ENCODE measurements at regions not wholly inside any gene's neighbourhood (a gene's known extent, or its start where the extent isn't known, plus 50 kb on each side); places are given as distances from the start of the nearest gene placed in this dataset.
"Not testable (repeated sequence)": the region's sequence is repeated elsewhere in the genome, so short reads cannot be mapped to it uniquely, and the experiment has no call there.

DNA sequence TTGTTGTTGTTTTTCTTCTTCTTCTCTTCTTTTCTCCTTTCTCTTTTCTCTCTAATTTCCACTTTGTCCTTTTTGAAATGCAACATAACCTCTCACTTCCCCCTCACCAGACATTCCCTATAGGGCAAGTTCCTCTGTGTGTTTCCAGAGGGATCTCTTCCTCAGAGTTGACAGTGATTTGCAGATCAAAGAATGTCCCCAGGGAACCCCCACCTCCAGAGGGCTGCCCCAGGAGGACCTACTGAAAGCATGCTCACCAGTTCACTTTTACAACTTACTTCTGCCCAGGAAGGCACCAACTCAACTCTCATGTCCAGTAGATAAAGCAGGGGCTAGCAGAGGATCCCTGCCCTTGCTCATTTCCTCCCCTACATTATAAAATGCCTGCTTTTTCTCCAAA lies 1648.0 kb downstream of the PCDH9 start:
- no peak for DNase-seq

GRCh38 chr13:65564561-65564960 lies 1665.6 kb downstream of the PCDH9 start:
- DNase-seq, result not testable (repeated sequence)

DNA sequence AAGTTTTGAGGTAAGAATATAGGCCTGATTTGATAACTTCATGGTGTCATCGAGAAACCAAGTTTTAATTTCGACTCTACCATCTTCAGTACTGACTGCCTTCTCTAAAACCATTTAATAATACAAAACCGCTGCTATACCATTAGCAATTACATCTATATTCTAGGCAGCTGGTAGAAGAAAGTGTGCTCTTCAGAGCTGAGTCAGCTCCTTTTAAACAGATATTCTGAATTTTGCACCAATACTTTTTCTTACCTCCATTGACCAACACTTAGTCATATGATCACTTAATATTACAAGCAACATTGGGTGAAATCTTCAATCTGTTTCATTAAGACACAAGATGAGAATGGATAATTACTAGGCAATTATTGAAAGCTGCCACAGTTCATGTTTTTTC lies 1667.8 kb downstream of the PCDH9 start:
- no peak for DNase-seq

DNA sequence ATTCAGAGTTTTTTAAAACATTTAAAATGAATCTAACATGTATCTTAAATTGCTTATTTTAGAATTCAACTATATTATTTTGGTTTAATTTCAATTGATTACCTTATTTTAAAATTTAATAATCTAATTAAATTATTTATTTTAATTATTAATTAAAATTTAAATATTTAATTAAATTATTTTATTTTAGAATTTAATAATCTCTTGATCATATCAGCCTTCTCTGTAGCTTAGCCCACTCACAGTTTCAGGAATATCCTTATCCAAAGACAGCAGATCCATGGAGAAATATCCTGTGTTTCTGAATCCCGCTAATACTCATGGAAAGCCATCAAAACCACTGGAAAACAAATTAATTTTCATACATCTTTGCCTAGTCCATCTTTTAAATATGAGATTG lies 1669.2 kb downstream of the PCDH9 start:
- no peak for DNase-seq

GRCh38 chr13:65555962-65556361 lies 1674.2 kb downstream of the PCDH9 start:
- no peak for DNase-seq

DNA sequence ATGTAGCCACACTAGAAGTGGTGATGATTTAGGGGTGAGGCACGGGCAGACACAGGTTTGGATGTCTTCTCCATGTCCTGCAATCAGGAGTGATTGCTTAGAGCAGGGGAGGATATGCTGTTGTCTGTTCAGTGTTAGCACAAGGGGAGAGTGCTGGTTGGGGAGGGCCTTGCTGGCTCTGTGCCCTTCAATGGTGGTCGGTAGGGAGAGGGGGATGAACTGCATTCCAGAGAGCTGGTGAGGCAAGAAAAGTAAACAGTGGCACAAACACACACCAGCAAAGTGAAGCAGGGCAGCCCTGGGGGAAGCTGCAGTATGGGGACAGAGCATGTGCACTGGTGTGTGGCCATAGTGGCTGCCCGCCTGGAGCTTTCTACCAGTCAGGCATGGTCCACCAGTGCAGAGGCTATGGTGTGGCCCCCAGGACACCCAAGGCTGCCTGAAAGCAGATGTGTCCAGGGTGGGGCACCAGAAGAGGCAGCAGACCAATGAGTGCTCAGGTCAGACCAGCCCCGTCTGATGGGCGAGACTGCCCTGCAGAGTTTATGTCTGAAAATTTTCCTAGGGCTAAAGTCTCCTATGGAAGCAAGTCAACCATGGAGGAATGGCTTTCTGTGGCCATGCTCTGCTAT lies 1676.9 kb downstream of the PCDH9 start:
- DNase-seq, result no peak

- no peak for DNase-seq
These were observed 1678.9 kb downstream of the PCDH9 start for GRCh38 chr13:65551208-65551607.

- no peak for DNase-seq
These were observed 1690.0 kb downstream of the PCDH9 start for GRCh38 chr13:65540175-65540574.

- no peak for DNase-seq
These were observed 1694.8 kb downstream of the PCDH9 start for GRCh38 chr13:65535370-65535769.

- DNase-seq, result no peak
These were observed 1697.9 kb downstream of the PCDH9 start for GRCh38 chr13:65532231-65532630.

GRCh38 chr13:65530688-65531087 lies 1699.4 kb downstream of the PCDH9 start:
- no peak for DNase-seq

- DNase-seq, result no peak
These were observed 1700.6 kb downstream of the PCDH9 start for GRCh38 chr13:65529541-65529940.

- DNase-seq, result no peak
These were observed 1721.4 kb downstream of the PCDH9 start for GRCh38 chr13:65508745-65509144.

DNA sequence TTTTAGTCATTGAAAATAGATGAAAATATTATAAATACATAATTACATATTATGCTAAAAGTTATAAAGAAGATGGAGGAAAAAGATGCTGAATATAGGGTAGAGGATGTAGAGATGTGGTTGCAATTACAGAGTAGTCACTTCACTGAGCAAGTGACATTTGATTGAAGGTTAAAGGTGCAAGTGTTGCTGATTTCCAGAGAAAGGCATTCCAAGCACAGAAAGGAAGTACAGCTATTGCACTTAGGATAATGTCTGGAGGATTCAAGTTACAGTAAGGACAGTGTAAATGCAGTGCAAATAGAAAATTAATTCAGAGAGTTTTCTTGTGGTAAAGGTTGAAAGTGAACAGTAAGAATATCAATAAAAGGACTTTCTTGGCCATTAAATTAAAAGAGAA lies 1721.8 kb downstream of the PCDH9 start:
- no peak for DNase-seq

- no peak for DNase-seq
These were observed 1724.2 kb downstream of the PCDH9 start for GRCh38 chr13:65505941-65506340.

- no peak for DNase-seq
These were observed 1725.9 kb downstream of the PCDH9 start for GRCh38 chr13:65504213-65504612.

- no peak for DNase-seq
These were observed 1729.7 kb downstream of the PCDH9 start for GRCh38 chr13:65500481-65500880.

DNA sequence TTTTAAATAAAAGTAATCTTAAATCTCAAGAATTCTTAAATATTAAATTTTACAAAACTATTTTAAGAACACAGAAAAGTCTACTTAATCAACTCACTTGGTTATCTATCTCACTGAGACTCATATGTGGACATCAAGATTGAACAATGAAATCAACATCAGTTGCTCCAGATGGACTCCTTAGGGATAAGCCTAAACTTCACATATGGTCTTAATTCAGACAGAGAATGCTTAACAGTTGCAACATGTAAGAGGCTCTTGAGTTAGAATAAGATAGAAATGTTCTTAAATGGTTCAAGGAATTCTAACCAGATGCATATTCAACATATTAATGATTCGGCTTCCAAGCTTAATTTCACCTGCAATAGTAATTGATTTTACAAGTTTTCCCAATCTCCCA lies 1730.9 kb downstream of the PCDH9 start:
- DNase-seq, result no peak

GRCh38 chr13:65497265-65497664 lies 1732.9 kb downstream of the PCDH9 start:
- DNase-seq, result no peak

GRCh38 chr13:65490725-65491124 lies 1739.4 kb downstream of the PCDH9 start:
- not testable (repeated sequence) for DNase-seq

GRCh38 chr13:65488606-65489005 lies 1741.5 kb downstream of the PCDH9 start:
- no peak for DNase-seq

DNA sequence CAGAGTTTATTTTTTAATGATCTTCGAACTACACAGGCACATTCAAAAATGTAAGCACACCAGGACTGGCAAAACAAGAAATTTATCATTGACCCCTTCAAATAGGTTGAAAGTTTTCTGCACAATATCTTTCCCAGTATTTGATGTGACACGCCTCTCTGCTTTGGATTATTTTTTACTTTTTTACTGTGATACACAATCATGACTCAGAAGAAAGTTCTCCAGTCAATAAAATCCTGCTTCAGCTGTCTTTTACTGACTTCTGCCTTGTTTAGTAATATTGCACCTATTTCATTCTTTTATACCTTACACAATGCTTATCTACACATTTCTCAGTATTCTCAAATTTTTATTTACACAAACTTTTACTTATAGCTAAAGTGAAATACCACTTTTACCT lies 1750.4 kb downstream of the PCDH9 start:
- no peak for DNase-seq

DNA sequence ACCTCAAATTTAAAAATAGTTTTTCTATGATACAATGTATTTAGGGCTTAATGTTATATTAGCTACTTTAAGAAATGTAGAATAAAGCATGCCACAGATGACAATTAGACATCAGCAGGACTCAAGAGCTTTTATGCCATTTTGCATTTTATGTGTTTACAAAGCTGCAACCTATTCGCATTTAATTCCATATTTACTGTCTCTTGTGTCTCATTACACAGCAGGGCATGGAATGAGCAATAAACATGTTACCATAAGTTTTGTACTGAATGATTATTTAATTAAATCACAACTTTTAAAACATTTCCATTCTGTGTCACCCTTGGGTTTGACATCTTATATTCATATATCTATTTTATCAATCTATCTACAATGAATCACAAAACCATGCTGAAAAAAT lies 1756.9 kb downstream of the PCDH9 start:
- DNase-seq, result no peak

GRCh38 chr13:65472336-65472735 lies 1757.8 kb downstream of the PCDH9 start:
- DNase-seq, result no peak

DNA sequence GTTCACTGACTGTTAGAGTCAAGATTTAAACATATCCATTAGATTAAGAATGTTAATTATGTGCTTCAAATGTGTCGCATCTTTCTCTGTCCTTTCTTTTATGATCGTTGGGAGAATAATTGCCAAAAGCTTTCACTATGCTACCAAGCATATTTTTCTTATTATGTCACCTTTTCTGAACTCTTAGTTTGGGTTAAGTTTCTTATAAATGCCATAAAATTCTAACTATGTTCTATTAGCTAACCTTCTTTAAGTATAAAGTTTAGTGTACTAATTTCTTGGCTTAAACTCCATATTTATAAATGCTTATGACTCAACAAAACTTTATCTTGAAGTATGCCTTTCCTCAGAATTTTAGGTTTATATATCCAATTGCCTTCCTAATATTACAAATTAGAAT lies 1759.4 kb downstream of the PCDH9 start:
- DNase-seq, result no peak

- DNase-seq, result no peak
These were observed 1761.5 kb downstream of the PCDH9 start for GRCh38 chr13:65468628-65469027.

Measured in activated CD8-positive, alpha-beta memory T cell treated with anti-CD3 and anti-CD28 coated beads, Interleukin-2, amount 50 U/mL, for 4 hours (primary cell).